ENCODE measurements at regions not wholly inside any gene's neighbourhood (a gene's known extent, or its start where the extent isn't known, plus 50 kb on each side); places are given as distances from the start of the nearest gene placed in this dataset.
"Not testable (repeated sequence)": the region's sequence is repeated elsewhere in the genome, so short reads cannot be mapped to it uniquely, and the experiment has no call there.

- in situ Hi-C loops (cut with MboI) (no loop called here), intact Hi-C loops (cut with micrococcal nuclease) (no loop called here)
- Histone ChIP-seq H3K79me2 (ENCODE audit: control insufficient read depth, insufficient read depth, low read length) (no peaks in the 10 kb centered on the region), H3K36me3 (ENCODE audit: control insufficient read depth, insufficient read depth, low read length) (no peaks in the 10 kb centered on the region), H3K9me3 (replicated peaks; ENCODE audit: control insufficient read depth, insufficient read depth, low read depth, low read length) (no peaks in the 10 kb centered on the region), H3K27ac (ENCODE audit: extremely low read depth, low read depth, low read length) (no peak overlapping the region), H2AFZ (ENCODE audit: low read depth, low read length) (no peak overlapping the region), H3K9ac (ENCODE audit: insufficient read depth in 1 of 2, low read depth in 2 of 2, low read length in 2 of 2) (no peak overlapping the region), H3K4me2 (ENCODE audit: insufficient read depth, low read length) (no peak overlapping the region), H3K4me1 (replicated peaks in 1 of 2; ENCODE audit: control insufficient read depth in 2 of 2, insufficient read depth in 2 of 2, low read length in 2 of 2) (no peaks in the 10 kb centered on the region), H3K27me3 (ENCODE audit: control insufficient read depth in 2 of 2, insufficient read depth in 2 of 2, low read length in 2 of 2) (no peaks in the 10 kb centered on the region), H3K4me3 (no peak overlapping the region), H4K20me1 (replicated peaks; ENCODE audit: control insufficient read depth, insufficient read depth, low read length) (no peaks in the 10 kb centered on the region), H3K9me1 (ENCODE audit: control insufficient read depth, insufficient read depth, low read length) (no peaks in the 10 kb centered on the region)
- ChIA-PET CTCF (ENCODE audit: low intra/inter-chr PET ratio) (no interaction called here), POLR2A (no interaction called here)
- no peak for ATAC-seq
- DNase-seq (ENCODE audit: extremely low read depth in 1 of 4, low spot score in 3 of 4) = no peak
- 0% methylated on average over 9 of the region's 10 CpGs for WGBS (ENCODE audit: insufficient coverage, low coverage, missing lambda C conversion rate)
- TF ChIP-seq ZFPM2 (CRISPR knock-in tag; IDR thresholded peaks at IDR 0.05) = no peak
- TF ChIP-seq ZSCAN32 (CRISPR knock-in tag; IDR thresholded peaks at IDR 0.05) = no peak
- no peak for TF ChIP-seq NFATC3 (IDR thresholded peaks at IDR 0.05)
- no peak for FAIRE-seq
- BruUV-seq (replicated peaks) = no TSS peak
Measured at GRCh38 chr9:85466834-85467233, 274.9 kb downstream of the AGTPBP1 start.

- H3K9me1 ChIP-seq (ENCODE audit: control insufficient read depth, insufficient read depth, low read length); POLR2A ChIA-PET; H4K20me1 ChIP-seq (replicated peaks; ENCODE audit: control insufficient read depth, insufficient read depth, low read length); DNase-seq (ENCODE audit: extremely low read depth in 1 of 4, low spot score in 3 of 4); H3K36me3 ChIP-seq (ENCODE audit: control insufficient read depth, insufficient read depth, low read length); BruUV-seq (replicated peaks); H3K79me2 ChIP-seq (ENCODE audit: control insufficient read depth, insufficient read depth, low read length); H3K4me3 ChIP-seq; ATAC-seq; H3K4me1 ChIP-seq (replicated peaks in 1 of 2; ENCODE audit: control insufficient read depth in 2 of 2, insufficient read depth in 2 of 2, low read length in 2 of 2); H3K27ac ChIP-seq (ENCODE audit: extremely low read depth, low read depth, low read length); in situ Hi-C loops (cut with MboI); H3K27me3 ChIP-seq (ENCODE audit: control insufficient read depth in 2 of 2, insufficient read depth in 2 of 2, low read length in 2 of 2); intact Hi-C loops (cut with micrococcal nuclease); CTCF ChIA-PET (ENCODE audit: low intra/inter-chr PET ratio); FAIRE-seq; H3K9me3 ChIP-seq (replicated peaks; ENCODE audit: control insufficient read depth, insufficient read depth, low read depth, low read length); H2AFZ ChIP-seq (ENCODE audit: low read depth, low read length); H3K9ac ChIP-seq (ENCODE audit: insufficient read depth in 1 of 2, low read depth in 2 of 2, low read length in 2 of 2); H3K4me2 ChIP-seq (ENCODE audit: insufficient read depth, low read length): not testable (repeated sequence)
- 0% methylated on average over 4 of the region's 5 CpGs for WGBS (ENCODE audit: insufficient coverage, low coverage, missing lambda C conversion rate)
Measured at GRCh38 chr9:85458114-85458864, 283.5 kb downstream of the AGTPBP1 start.
